Thyroid gland (tissue), 4 donors: ENCODE measurements at regions not wholly inside any gene's neighbourhood (a gene's known extent, or its start where the extent isn't known, plus 50 kb on each side); places are given as distances from the start of the nearest gene placed in this dataset.

Experiments used
- CTCF ChIP-seq, 6 experiments: fragments of 200-600 bp in 3 of 6; fragments of 450-650 bp in 3 of 6; sonication (generic) in 3 of 6; IDR thresholded peaks; one replicate each; pipeline ENCODE4 v1.5.1; 2016 to 2019; ENCODE audit warnings: antibody characterized with exemption in 6 of 6, mild to moderate bottlenecking in 2 of 6, inconsistent platforms in 1 of 6, moderate library complexity in 1 of 6
- POLR2A ChIP-seq, 2 donors: fragments of 450-650 bp; IDR thresholded peaks; one replicate each; pipeline ENCODE4 v1.6.1; 2017; ENCODE audit warnings: antibody characterized with exemption in 2 of 2, mild to moderate bottlenecking in 2 of 2, moderate library complexity in 1 of 2

GRCh38 chr5:74112372-74113195 lies 486.6 kb downstream of the ARHGEF28 start:
- TF ChIP-seq POLR2A (IDR thresholded peaks at IDR 0.05) = no peak
- no peak for TF ChIP-seq CTCF (IDR thresholded peaks at IDR 0.05)
